ENCODE measurements at regions not wholly inside any gene's neighbourhood (a gene's known extent, or its start where the extent isn't known, plus 50 kb on each side); places are given as distances from the start of the nearest gene placed in this dataset.
A peak's percentile ranks its signal among the peaks of the same experiment; 100 is the strongest.

DNA sequence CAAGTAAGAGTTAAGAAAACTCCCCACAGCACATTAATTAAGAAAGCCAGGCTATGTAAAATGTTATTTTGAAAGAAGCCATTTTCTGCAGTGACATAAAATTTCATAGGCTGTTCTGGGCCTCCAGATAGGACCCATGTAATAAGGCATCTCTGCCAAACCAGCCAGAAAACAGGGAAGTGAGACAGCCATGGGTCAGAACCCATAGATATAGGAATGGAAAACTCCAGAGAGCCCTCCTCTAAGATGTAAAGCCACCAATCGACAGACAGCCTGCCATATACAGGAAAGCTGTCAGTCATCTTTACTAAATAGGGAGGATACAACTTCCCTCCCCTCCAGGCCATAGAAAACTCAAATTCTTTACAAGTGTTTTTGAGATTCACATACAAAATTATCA is 493.3 kb downstream of the COG6 start:
- Histone ChIP-seq H3K27me3 (ENCODE audit: insufficient read depth, low read length) (peaks cover 5% of the 10 kb centered on the region), H3K36me3 (ENCODE audit: insufficient read depth, low read length) (no peaks in the 10 kb centered on the region), H3K27ac (ENCODE audit: low read depth, low read length) (no peak overlapping the region), H3K9me3 (ENCODE audit: insufficient read depth, low read depth, low read length) (no peaks in the 10 kb centered on the region), H2AFZ (ENCODE audit: low read depth, low read length) (no peak overlapping the region), H3K9ac (ENCODE audit: low read length) (no peak overlapping the region), H3K4me2 (ENCODE audit: low read length) (no peak overlapping the region), H3K4me3 (ENCODE audit: insufficient read depth, low read depth, low read length) (no peak overlapping the region), H3K79me2 (ENCODE audit: insufficient read depth, low read length) (no peaks in the 10 kb centered on the region), H4K20me1 (ENCODE audit: insufficient read depth, low read length) (no peaks in the 10 kb centered on the region), H3K4me1 (ENCODE audit: insufficient read depth, low read length) (peaks cover 17% of the 10 kb centered on the region)
- peaks cover 2% of the 10 kb centered on the region for H3K36me3 Mint-ChIP-seq (ENCODE audit: low read depth, unreplicated experiment)
- DNase-seq (ENCODE audit: low read depth) (no peak), FAIRE-seq (no peak)
- peaks cover 7% of the 10 kb centered on the region for H3K27me3 Mint-ChIP-seq (ENCODE audit: low read depth, unreplicated experiment)
- H3K4me1 Mint-ChIP-seq (ENCODE audit: low read depth, unreplicated experiment), result peaks cover 14% of the 10 kb centered on the region
- no peak overlapping the region for H3K27ac Mint-ChIP-seq (ENCODE audit: unreplicated experiment)
- H3K9me3 Mint-ChIP-seq (ENCODE audit: unreplicated experiment), result no peaks in the 10 kb centered on the region
- TF ChIP-seq CTCF (IDR thresholded peaks at IDR 0.05; ENCODE audit: insufficient read depth, low read depth, low read length) (no peak), EZH2 (IDR thresholded peaks at IDR 0.05; ENCODE audit: insufficient read depth, low read length) (no peak)
- no peak overlapping the region for H3K4me3 Mint-ChIP-seq (ENCODE audit: unreplicated experiment)

DNA sequence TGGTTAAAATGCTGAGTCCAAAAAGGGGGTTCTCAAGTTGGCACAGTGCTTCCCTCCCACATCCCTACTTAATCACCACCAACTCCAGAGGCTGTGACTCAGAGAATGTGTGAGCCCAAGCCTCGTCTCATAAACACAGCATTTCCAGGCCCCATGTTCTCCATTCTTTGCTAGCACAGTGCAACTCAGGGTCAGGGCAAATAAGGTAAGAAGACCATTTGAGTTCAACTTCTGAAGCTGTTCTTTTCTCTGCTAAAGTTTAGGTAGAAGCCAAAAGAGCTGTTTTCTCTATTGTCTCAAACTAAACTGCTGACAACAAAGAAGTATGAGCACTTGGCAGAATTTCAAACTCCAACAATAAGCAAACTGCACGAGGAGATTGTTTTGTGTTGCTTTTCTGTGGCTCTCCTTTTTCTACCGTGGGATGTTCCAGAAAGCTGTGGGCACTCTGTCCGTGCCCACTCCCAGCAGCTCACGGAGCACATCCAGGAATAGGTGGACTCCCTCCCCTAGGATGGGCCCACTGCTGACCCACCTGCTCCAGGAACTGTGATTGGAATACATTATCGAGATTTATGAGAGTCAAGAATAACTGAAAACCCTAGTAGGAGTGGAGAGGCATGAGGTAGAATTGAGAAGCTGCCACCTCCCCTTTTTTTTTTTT is 494.3 kb downstream of the COG6 start:
- Histone ChIP-seq H3K4me1 (ENCODE audit: insufficient read depth, low read length) (peaks cover 17% of the 10 kb centered on the region), H4K20me1 (ENCODE audit: insufficient read depth, low read length) (no peaks in the 10 kb centered on the region), H3K27ac (ENCODE audit: low read depth, low read length) (no peak overlapping the region), H3K36me3 (ENCODE audit: insufficient read depth, low read length) (no peaks in the 10 kb centered on the region), H3K4me2 (ENCODE audit: low read length) (peak overlapping the region; percentile 33), H2AFZ (ENCODE audit: low read depth, low read length) (peak overlapping the region; percentile 1), H3K27me3 (ENCODE audit: insufficient read depth, low read length) (peaks cover 4% of the 10 kb centered on the region), H3K79me2 (ENCODE audit: insufficient read depth, low read length) (no peaks in the 10 kb centered on the region), H3K4me3 (ENCODE audit: insufficient read depth, low read depth, low read length) (no peak overlapping the region), H3K9ac (ENCODE audit: low read length) (no peak overlapping the region), H3K9me3 (ENCODE audit: insufficient read depth, low read depth, low read length) (no peaks in the 10 kb centered on the region)
- Mint-ChIP-seq H3K27ac (ENCODE audit: unreplicated experiment) (peak overlapping the region; percentile 30), H3K36me3 (ENCODE audit: low read depth, unreplicated experiment) (no peaks in the 10 kb centered on the region), H3K27me3 (ENCODE audit: low read depth, unreplicated experiment) (peaks cover under 1% of the 10 kb centered on the region), H3K4me3 (ENCODE audit: unreplicated experiment) (no peak overlapping the region), H3K4me1 (ENCODE audit: low read depth, unreplicated experiment) (peaks cover 14% of the 10 kb centered on the region), H3K9me3 (ENCODE audit: unreplicated experiment) (no peaks in the 10 kb centered on the region)
- peak; percentile 32 for FAIRE-seq
- DNase-seq (ENCODE audit: low read depth), result peak; percentile 89
- TF ChIP-seq EZH2 (IDR thresholded peaks at IDR 0.05; ENCODE audit: insufficient read depth, low read length), result no peak
- TF ChIP-seq CTCF (IDR thresholded peaks at IDR 0.05; ENCODE audit: insufficient read depth, low read depth, low read length), result no peak

- H3K27ac ChIP-seq (ENCODE audit: low read depth, low read length), result no peak overlapping the region
- no peak for FAIRE-seq
- H3K4me2 ChIP-seq (ENCODE audit: low read length), result peak overlapping the region; percentile 10
Observed at GRCh38 chr13:40151673-40152072, 496.2 kb downstream of the COG6 start.

More at GRCh38 chr13:40151673-40152072, 496.2 kb downstream of the COG6 start:
- Histone ChIP-seq H3K36me3 (ENCODE audit: insufficient read depth, low read length) (no peaks in the 10 kb centered on the region), H3K9me3 (ENCODE audit: insufficient read depth, low read depth, low read length) (no peaks in the 10 kb centered on the region), H2AFZ (ENCODE audit: low read depth, low read length) (no peak overlapping the region), H3K4me1 (ENCODE audit: insufficient read depth, low read length) (peaks cover 17% of the 10 kb centered on the region), H3K9ac (ENCODE audit: low read length) (no peak overlapping the region), H3K79me2 (ENCODE audit: insufficient read depth, low read length) (no peaks in the 10 kb centered on the region), H3K4me3 (ENCODE audit: insufficient read depth, low read depth, low read length) (no peak overlapping the region), H4K20me1 (ENCODE audit: insufficient read depth, low read length) (no peaks in the 10 kb centered on the region), H3K27me3 (ENCODE audit: insufficient read depth, low read length) (no peaks in the 10 kb centered on the region)
- H3K4me3 Mint-ChIP-seq (ENCODE audit: unreplicated experiment), result no peak overlapping the region
- TF ChIP-seq EZH2 (IDR thresholded peaks at IDR 0.05; ENCODE audit: insufficient read depth, low read length), result no peak
- TF ChIP-seq CTCF (IDR thresholded peaks at IDR 0.05; ENCODE audit: insufficient read depth, low read depth, low read length), result no peak
- no peaks in the 10 kb centered on the region for H3K9me3 Mint-ChIP-seq (ENCODE audit: unreplicated experiment)
- H3K27ac Mint-ChIP-seq (ENCODE audit: unreplicated experiment), result no peak overlapping the region
- peaks cover 14% of the 10 kb centered on the region for H3K4me1 Mint-ChIP-seq (ENCODE audit: low read depth, unreplicated experiment)
- no peak for DNase-seq (ENCODE audit: low read depth)
- no peaks in the 10 kb centered on the region for H3K36me3 Mint-ChIP-seq (ENCODE audit: low read depth, unreplicated experiment)
- no peaks in the 10 kb centered on the region for H3K27me3 Mint-ChIP-seq (ENCODE audit: low read depth, unreplicated experiment)

Data from astrocyte (in vitro differentiated cells and primary cell).